Stimulated activated naive CD8-positive, alpha-beta T cell treated with anti-CD3 and anti-CD28 coated beads, Interleukin-15, Interleukin-2, amounts not matched to agents 100 U/mL and 50 U/mL, for 24 hours (primary cell): ENCODE measurements at regions not wholly inside any gene's neighbourhood (a gene's known extent, or its start where the extent isn't known, plus 50 kb on each side); places are given as distances from the start of the nearest gene placed in this dataset.
"Not testable (repeated sequence)": the region's sequence is repeated elsewhere in the genome, so short reads cannot be mapped to it uniquely, and the experiment has no call there.

ENCODE experiments used
- ATAC-seq: fragments of 150-1000 bp; cut with Tn5 transposase; one replicate; pipeline ENCODE4 v1.10.0; 2021
- DNase-seq: peaks from one replicate; pipeline ENCODE4 v3.0.0; 2021

DNA sequence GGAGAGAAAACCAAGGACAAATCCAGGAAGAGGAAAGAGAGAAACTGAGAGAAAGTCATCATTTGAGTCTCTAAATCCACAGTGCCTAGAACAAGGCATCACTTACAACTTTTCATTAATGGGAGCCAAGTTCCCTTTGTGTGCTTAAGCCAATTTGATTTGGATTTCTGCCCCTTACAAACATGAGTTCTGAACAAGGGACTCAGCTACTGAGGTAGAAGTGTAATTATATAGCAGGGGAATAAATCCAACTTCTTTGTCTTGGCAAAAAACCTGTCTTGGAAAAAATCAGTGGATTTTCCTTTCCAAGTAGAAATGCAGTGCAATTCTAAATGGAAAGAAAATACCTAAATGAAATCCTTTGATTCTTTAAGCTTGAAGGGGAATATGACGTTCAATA is 307.2 kb upstream of the CNTN3 start:
- no peak for DNase-seq

DNA sequence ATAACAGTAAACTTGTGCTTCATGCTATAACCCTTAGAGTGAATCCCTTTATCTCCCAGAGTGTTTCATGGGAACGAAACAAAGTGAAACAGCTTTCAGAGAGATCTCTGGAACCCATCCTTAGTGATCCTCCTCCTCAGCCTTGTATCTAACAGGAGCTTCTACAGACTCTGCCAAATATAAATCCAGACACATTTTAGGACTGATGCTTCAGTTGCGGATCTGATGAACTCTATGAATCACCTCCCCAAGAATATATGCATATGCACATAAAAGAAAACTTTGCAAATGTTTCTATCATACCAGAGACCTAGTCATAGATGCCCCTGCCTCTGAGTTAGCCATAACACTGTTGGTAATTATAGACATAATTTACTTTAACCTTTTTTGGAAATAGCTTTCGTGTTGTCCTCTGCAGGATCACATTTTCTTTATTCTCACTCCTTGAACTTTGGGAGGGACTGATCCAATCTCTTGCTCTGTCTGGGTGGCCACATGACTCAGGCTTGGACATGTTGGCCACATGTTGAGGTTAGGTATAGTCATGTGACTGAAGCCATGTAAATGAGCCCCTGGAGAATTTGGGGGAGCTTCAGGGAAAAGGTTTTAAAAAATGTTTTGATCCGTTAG is 306.4 kb upstream of the CNTN3 start:
- no peak for DNase-seq
- no peak for ATAC-seq

More for the DNA sequence above, 307.2 kb upstream of the CNTN3 start:
- no peak for ATAC-seq

DNA sequence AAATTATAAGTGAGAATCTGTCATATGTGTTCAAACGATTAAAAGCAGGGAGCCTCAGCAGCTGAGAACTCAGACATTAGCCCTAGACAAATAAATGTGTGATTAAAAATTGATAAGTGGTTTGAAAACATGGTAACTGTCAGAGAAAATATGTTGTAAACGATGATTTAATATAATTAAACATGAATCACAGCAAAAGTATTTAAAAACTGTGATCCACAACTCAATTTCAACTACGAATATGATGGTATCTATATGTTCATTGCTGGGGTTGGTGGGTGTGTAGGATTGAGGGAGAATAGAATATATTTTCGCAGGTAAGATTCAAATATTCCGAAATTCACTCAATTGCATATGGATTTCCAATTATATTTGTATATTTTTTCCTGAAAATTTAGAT is 302.2 kb upstream of the CNTN3 start:
- DNase-seq (no peak), ATAC-seq (no peak)

DNA sequence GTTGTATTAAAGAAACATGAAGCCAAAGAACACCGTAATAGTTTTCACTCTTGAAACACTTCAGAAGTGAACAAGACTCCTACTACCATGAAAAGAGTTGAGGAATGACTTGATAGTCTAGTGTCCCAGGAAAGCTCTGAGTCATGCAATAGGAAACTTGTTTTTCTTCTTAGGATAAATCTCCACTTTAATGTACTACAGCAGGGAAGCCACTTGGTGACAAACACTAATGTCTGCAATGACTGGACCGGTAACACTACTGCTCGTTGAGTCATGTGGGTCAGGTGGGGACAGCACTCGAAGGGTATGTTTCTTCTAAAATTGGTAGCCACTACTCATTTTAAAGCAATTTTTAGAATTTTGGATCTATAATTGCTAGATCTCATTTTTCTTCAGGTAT is 291.7 kb upstream of the CNTN3 start:
- DNase-seq (no peak), ATAC-seq (no peak)

DNA sequence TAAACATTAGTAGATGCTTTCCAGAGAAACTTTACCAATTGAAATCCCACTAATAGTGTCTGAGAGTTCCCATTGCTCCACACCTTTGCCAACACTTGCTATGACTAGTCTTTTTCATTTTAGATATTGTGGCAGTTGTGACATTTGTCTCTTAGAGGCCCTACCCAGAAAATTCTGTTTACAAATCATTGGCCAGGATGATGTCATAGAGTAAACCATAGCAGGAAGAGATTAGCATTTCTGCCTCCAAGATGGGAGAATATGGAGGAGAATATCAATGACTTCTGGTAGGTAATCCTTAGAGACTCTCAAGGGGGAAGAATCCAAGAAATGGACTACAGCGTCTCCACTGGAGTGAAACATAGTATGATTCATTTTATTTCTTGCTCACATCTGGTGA is 291.0 kb upstream of the CNTN3 start:
- DNase-seq = no peak
- ATAC-seq = no peak

DNA sequence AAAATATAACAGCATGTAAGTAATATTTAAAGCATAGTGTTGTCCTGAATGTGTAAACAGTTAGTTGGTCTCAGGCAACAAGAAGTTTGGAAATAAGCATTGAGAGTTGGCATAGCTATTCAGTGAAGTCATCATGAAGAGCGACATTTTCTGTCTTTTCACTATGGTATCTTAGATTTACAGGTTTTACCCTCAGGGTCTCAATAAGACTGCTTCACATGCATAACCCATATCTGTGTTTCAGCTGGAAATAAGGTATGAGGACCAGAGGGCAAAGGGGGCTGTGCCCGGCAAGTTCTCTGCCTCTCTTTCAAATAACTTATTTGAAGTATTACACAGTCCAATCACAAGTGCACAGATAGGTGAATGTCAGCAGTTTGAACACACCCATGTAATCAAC is 290.2 kb upstream of the CNTN3 start:
- no peak for ATAC-seq

DNA sequence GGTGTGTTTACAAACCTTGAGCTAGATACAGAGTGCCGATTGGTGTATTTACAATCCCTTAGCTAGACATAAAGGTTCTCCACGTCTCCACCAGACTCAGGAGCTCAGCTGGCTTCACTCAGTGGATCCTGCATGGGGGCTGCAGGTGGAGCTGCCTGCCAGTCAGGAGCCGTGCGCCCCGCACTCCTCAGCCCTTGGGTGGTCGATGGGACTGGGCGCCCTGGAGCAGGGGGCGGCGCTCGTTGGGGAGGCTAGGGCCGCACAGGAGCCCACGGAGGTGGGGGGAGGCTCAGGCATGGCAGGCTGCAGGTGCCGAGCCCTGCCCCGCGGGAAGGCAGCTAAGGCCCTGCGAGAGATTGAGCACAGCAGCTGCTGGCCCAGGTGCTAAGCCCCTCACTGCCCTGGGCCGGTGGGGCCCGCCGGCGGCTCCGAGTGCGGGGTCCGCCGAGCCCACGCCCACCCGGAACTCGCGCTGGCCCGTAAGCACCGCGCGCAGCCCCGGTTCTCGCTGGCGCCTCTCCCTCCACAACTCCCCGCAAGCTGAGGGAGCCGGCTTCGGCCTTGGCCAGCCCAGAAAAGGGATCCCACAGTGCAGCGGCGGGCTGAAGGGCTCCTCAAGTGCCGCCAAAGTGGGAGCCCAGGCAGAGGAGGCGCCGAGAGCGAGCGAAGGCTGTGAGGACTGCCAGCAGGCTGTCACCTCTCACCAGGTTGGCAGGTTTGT is 285.5 kb upstream of the CNTN3 start:
- not testable (repeated sequence) for DNase-seq, ATAC-seq

More for the DNA sequence above, 290.2 kb upstream of the CNTN3 start:
- DNase-seq = no peak

DNA sequence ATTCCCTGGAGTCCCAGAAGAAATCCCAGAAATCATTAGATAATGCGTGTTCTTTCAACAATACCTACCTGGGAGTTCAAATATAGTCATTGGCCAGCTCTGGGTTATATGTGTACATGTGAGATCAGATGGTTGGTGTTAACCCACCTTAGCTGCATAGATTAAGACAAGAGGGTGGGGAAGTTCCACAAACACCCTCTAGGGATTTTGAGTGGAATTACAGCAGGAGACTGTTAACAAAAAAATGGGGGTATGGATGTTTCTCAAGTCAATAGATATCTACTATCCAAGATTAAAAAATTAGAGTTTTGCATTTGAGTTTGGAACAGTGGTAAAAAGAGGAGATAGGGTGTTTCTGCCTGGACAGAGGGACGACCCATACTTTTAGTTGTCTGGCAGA is 282.5 kb upstream of the CNTN3 start:
- DNase-seq = no peak
- no peak for ATAC-seq

DNA sequence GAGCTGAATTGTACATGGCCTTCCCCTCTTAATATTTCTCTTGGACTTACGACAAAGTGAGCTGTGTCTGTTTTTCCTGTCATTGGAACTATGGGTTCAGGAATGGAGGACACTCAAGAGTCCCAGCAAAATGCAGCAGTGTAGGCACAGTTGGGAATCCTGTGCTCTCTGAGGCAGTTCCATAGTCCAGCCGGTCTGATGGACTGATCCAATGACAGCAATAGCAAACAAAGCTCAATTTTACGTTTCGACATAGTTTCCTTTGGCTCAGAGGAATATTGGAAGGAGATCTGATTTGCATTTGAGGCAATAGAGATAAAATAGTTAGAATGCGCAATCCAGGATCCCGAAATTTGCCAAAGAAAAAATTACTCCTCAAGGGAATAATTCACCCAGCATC is 276.9 kb upstream of the CNTN3 start:
- DNase-seq (no peak), ATAC-seq (no peak)

DNA sequence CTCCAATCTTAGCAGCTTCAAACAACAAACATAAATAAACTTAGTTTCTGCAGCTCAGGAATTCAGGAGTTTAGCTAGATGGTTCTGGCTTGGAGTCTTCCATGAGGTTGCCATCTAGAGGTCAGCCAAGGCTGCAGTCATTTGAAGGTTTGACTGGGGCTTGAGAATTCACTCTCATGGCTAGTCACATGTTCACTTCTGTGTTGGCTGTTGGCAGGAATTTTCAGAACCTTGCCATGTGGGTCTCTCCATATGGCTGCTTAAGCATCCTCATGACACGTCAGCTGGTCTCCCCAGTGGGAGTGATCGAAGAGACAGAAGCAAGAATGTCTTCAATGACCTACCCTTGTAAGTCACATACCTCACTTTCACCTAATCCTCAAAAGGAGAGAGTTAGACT is 269.2 kb upstream of the CNTN3 start:
- ATAC-seq (no peak), DNase-seq (no peak)

DNA sequence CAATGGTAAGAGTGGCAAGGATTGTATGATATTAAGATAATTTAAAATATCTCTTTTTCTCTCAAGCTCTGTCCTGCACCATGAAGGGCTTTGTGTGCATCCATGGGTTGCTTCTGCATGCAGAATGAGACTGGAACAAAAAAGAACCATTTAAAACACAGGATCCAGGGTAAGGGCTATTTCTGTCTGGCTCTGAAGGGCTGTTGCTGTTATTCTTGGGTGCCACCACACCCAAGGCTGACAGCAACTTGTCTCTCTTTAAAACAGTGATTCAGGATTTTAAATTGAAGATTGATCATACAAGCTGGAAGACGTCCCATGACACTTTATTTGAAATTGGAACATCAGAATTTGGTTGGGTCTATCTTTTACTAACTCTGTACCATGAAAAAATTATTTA is 268.8 kb upstream of the CNTN3 start:
- no peak for ATAC-seq
- DNase-seq = no peak

DNA sequence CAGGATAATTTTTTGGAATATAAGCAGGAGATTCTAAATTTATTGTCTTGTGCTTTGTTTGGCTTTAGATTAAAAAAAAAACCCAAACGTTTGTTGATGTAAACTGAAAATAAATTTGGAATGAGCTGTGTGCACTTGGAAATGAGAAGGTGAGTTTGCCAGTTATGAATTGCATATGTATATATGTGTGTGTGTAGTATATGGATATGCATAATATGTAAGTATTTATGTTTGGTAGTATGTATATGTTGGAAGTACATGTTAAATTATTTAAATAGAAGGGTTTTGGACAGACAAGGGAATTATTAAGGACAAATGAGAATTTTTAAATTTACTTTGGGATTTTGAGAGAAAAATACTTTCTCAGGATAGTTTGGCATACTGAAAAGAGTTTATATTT is 265.8 kb upstream of the CNTN3 start:
- DNase-seq (no peak), ATAC-seq (no peak)

DNA sequence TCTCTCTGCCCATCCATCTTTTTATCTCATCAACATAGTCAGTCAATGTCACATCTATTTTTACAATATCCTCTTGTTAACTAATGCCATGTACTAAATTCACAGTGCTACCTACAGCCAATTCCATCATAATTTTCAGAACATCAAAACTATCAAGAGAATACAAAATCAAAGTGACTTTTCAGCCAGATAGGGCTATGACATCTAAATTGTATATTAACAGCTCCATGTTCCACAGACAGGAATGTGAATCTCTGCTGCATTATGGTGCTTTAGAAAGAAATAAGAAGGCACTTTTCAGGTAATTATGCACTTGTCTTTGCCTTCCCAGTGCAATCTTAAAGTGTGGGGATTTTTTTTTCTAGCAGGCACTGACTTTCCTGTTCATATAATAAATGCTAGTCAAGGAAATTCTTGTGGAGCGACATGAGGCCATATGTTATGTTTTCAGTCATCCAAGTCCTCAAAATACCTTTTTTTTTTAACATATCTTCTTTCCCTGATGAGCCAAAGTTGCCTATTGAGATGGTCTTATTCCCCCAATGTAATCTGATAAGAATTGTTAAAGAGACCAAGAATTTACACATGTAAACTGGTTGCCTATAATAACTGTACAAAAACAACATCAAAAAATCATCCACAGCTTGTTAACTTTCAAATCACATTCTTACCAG is 252.0 kb upstream of the CNTN3 start:
- no peak for DNase-seq
- no peak for ATAC-seq

DNA sequence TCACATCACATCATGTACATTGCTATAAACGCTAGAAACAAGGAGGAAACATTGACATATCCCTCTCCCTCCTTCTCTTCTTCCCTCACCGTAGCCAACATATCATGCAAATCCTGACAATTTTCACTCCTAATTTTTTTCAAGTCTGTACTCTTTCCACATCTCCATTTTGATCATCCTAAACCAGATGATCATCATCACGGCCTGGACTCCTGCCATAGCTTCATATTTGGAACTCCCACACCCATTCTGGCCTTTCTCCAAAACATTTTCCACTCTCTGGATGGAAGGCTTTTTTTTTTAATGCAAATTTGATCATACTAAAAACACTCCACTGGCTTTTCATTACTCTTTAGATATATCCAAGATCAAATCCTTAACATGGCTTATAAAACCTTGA is 248.0 kb upstream of the CNTN3 start:
- no peak for ATAC-seq
- DNase-seq = no peak

DNA sequence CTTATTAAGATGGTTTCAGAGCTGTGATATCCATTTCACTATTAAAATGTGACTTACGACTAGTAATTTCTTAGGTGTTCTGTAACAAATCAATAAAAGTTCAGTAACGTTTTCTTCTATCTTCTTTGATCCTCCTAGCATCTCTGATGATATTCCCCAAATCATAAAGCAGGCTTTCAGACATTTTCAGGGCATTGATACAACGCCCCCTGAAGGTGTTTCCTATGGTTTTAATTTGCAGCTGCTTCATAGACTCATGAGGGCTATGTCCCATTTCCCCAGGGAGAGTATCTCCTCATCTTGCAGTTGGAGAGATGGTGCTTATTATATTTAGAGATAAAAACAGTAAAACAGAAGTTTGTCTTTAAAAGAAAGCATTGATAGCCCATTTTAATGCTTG is 246.8 kb upstream of the CNTN3 start:
- no peak for DNase-seq
- ATAC-seq = no peak

DNA sequence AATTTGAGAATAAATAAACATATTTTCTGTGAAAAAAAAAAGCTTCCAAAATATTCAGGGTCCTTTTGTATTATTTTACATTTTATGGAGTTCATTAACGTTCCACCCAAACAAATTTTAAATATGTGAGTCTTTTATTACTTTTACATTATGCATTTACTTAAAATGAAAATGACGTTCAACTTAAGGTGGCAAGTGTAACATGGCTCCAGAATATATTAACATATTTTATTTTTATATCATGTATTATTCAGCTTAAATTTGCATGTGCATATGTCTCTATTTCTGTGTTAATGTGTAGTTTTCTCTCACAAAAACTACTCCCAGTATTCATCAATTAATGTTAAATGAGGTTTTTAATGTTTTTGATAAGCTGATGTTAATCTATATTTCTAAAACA is 243.6 kb upstream of the CNTN3 start:
- ATAC-seq (no peak), DNase-seq (no peak)

DNA sequence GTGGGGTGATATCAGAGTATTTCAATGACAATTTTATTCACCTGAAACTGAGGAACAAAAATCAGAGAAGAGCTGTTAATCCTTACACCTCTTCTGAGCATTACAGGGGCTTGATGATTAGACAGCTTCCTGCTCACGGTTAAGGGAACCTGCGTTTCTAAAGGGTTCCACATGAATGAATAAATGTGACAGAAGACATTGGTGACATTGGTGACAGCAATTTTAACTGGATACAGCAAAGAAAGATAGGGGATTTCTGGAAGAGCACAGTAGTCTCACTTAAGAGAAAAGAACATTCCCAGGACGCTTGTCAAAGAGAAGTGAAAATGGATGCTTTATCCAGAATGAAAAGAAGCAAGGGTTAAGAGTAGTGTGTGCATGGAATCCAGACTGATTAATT is 235.9 kb upstream of the CNTN3 start:
- DNase-seq (no peak), ATAC-seq (no peak)

DNA sequence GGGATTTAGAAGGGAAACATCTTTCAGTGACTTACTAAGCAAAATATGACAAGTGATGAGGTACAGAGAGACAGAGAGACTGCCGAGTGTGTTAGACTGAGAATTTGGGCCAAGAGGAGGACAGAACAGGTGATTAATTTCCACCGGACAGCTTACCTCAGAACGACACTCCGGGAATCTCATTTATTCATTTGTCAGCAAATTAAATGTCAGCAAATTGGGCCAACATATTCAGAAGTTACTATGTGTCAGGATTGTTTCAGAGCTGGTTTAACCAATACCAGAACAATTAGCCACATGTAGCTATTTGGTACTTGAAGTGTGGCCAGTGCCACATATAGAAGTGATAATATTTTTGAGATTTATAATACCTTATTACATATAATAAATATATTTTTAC is 232.6 kb upstream of the CNTN3 start:
- ATAC-seq (no peak), DNase-seq (no peak)

DNA sequence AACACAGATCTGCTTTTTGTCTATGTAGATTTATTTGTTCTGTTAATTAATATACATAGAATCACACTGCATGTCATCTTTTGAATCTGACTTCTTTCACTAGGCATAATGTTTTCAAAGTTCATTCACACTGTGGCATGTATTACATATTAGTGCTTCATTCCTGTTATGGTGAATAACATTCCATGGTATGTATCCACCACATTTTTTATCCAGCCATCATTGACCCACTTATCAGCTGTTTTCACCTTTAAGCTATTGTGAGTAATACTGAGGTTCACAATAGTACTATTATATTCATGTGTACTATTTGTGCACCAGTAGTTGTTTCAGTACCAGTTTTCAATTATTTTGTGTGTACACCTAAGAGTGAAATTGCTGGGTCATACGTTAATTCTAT is 230.6 kb upstream of the CNTN3 start:
- DNase-seq = no peak
- no peak for ATAC-seq

DNA sequence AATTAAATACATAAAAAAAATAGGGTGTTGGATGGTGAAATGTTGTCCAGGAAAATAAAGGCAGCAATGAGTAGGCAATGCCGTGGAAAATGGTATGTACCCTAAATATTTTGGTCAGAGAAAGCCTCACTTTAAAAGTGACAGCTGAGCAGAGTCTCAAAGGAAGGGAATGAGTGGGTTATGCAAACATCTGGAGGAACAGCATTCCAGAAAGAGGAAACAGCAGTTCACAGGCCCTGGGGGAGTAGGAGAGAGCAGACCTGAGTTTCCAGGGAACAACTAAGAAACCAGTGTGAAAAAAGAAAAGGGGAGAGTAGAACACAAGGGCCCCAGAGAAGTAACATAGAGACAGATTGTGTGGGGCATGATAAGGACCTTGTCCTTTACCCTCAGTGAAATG is 230.0 kb upstream of the CNTN3 start:
- no peak for ATAC-seq

DNA sequence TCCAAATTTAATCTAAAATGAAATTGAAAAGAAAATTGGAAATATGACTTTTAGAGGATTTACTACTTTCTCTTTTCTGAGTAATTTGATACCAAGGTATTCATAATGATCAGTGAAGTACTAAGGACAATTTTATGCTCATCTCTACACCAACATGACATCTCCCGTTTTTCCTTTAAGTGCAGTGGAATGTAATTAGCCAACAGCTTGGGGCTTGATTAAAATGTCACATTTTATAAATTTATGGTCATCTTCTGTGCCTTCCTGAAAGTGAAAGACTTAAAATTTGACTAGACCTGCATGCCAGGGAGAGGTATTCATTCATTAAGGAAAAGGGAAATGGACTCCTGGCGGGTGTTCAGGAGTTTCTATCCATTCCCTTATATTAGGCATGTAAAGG is 228.2 kb upstream of the CNTN3 start:
- no peak for ATAC-seq
- no peak for DNase-seq

More for the DNA sequence above, 230.0 kb upstream of the CNTN3 start:
- no peak for DNase-seq

DNA sequence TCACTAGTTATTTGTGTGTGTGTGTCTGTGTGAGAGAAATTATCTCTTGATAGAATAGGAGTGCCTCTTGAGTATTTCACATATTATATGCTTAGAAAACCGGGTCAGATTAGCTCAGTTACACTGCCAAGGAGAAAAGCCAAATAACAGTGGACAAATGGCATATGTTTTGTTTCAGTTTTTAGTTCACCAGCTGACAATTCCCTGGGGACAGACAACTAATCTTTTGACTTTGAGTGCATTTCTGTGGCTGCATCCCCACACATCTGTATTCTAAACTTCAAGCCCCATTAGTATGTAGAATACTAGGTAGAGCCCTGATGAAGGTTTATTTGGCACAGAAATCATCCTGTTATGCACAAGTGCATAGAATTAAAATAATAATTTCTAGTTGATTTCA is 227.7 kb upstream of the CNTN3 start:
- DNase-seq (no peak), ATAC-seq (no peak)

DNA sequence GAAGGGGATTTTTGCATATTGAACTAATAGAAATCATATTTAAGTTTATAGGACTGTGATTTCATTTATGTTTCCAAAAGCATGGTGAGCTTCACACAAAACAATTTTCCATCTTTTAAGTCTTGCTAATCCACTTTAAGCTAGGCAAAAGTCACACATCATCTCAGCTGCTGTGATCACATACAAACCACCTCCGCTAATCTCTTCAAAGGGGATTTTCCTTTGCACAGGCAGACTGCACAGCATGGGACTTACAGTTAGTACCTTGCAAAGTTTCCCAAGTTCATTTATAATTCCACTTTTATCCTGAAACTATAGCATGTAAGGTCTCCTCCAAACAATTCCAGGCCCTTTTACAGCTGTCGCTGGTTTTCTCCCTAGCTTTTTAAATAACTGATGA is 225.1 kb upstream of the CNTN3 start:
- DNase-seq (no peak), ATAC-seq (no peak)

DNA sequence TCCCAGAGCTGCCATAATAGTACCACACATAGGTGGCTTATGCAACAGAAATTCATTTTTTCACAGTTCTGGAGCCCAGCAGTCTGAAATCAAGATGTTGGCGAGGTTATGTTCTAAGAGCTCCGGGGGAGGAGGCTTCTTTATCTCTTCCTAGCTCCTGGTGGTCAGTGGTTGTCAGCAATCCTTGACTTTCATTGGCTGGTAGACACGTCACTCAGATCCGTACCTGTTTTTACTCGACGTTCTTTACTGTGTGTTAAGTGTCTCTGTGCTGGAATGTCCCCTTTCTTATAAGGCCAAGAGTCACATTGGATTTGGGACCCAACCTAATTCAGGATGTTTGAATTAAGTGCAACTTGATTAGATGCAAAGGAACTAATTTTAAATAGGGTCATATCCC is 218.5 kb upstream of the CNTN3 start:
- DNase-seq (no peak), ATAC-seq (no peak)
